Muscle of leg (tissue), 3 donors: ENCODE measurements at regions not wholly inside any gene's neighbourhood (a gene's known extent, or its start where the extent isn't known, plus 50 kb on each side); places are given as distances from the start of the nearest gene placed in this dataset.

Experiments used
- DNase-seq: peaks from one replicate; pipeline ENCODE4 v3.0.0; 2013
- H3K27ac ChIP-seq: one replicate; pipeline ENCODE4 v1.5.1; 2013; ENCODE audit warnings: mild to moderate bottlenecking, low read length, control low read depth
- H3K27me3 ChIP-seq: one replicate; pipeline ENCODE4 v1.6.1; 2013; ENCODE audit warnings: low read length; ENCODE audit not compliant: control insufficient read depth, insufficient read depth
- H3K36me3 ChIP-seq: one replicate; pipeline ENCODE4 v1.6.1; 2013; ENCODE audit warnings: low read length; ENCODE audit not compliant: control insufficient read depth, insufficient read depth
- H3K4me1 ChIP-seq: one replicate; pipeline ENCODE4 v1.6.1; 2013; ENCODE audit warnings: low read length; ENCODE audit not compliant: control insufficient read depth, insufficient read depth
- H3K4me3 ChIP-seq: one replicate; pipeline ENCODE4 v1.5.1; 2013; ENCODE audit warnings: low read length, control low read depth
- H3K9me3 ChIP-seq: replicated peaks from 2 replicates; pipeline ENCODE4 v1.6.1; 2013; ENCODE audit warnings: low read depth, low read length; ENCODE audit not compliant: control insufficient read depth
- WGBS: methylation state at CpG from one replicate; pipeline ENCODE4 v1.1.5; 2013; ENCODE audit warnings: missing lambda C conversion rate; ENCODE audit not compliant: insufficient coverage; 5-methylcytosine and 5-hydroxymethylcytosine counted together

DNA sequence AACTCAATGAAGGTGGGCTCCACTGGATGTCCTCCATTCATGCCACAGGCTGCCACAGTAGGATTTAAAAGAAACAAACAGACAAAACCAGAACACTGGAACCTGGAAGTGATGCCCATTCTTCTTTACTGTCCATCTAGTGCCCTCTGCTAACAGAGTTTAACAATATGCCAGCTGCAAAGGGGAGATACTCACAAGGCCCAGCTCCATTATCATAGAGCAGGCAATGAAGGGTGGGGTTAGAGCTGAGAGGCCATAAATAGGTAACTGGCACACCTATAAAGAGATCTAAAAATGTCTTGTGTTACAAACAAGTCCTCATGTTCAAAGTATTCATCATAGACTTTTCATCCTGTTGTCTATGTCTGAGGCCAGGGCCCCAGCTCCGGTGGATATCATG is 75.6 kb downstream of the SOD2 start:
- H3K9me3 ChIP-seq, result peaks cover 11% of the 10 kb centered on the region
- H3K36me3 ChIP-seq, result no peaks in the 10 kb centered on the region
- 100% methylated on average over 1 of the region's 1 CpG for WGBS
- H3K27ac ChIP-seq, result no peak overlapping the region
- H3K4me1 ChIP-seq, result no peaks in the 10 kb centered on the region
- no peak for DNase-seq
- no peak overlapping the region for H3K4me3 ChIP-seq
- no peaks in the 10 kb centered on the region for H3K27me3 ChIP-seq

DNA sequence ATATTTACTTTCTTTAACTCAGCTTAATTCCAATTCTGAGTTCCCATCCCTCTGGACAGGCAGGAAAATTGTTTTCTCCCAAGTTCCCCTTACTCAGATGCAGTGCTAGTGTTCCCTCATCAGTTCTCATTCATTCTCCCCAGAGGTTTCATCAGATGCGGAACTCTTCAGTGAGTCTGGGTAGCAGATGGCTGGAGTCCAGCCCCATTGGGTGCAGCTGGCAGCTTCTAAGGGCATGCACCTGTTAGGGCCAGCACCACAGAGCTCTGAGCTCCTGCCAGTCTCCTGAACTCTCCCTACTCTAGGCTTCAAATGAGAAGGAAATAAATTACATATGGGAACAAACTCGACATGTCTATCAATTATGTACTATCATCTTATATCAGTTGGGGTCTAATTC is 76.6 kb downstream of the SOD2 start:
- Histone ChIP-seq H3K27me3 (no peaks in the 10 kb centered on the region), H3K4me3 (no peak overlapping the region), H3K36me3 (no peaks in the 10 kb centered on the region), H3K9me3 (peaks cover 11% of the 10 kb centered on the region), H3K4me1 (no peaks in the 10 kb centered on the region), H3K27ac (no peak overlapping the region)
- WGBS, result 20% methylated on average over 1 of the region's 2 CpGs
- no peak for DNase-seq

DNA sequence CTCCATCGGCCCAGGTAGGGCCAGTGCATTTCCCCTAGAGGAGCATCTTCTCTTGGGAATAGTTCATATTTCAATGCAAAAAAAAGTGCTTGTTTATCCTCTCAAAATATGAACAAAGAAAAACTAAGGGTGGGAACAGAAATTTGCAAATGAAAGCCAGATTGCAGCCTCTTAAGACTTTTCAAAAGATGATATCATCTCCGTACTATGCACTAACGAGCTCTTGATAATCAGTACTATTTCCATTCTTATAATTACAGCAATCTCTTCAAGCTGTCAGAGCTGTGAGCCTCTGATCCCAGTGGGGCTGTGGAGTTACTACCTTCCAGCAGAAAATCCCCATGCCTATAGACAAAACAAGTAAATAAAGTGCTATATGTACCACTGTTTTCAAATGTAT is 77.1 kb downstream of the SOD2 start:
- Histone ChIP-seq H3K27me3 (no peaks in the 10 kb centered on the region), H3K4me3 (no peak overlapping the region), H3K4me1 (peaks cover 1% of the 10 kb centered on the region), H3K9me3 (peaks cover 11% of the 10 kb centered on the region), H3K27ac (no peak overlapping the region), H3K36me3 (no peaks in the 10 kb centered on the region)
- peak; percentile 47 for DNase-seq
- WGBS, result no CpG with 5 or more reads among the region's 3 CpGs

DNA sequence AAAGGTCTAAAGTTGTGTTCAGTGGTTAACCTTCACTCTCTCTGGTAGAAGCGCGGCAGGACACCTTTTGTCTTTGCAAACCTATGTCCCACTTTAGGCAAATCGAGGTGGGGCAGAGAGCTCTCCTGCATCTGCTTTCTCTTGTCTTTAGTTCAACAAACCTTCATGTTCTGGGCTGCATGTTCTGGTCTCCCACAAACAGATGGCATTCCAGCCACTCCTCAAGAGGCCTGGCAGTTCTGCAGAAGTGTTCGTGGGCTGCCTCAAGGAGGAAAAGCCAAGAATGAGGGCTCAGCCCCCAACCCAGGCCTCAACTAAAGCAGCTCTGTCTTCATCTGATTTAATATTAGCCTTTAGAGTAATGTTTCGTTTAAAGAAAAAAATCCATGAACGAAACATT is 82.2 kb downstream of the SOD2 start:
- Histone ChIP-seq H3K4me3 (no peak overlapping the region), H3K4me1 (peaks cover 6% of the 10 kb centered on the region), H3K27ac (peak overlapping the region; percentile 69), H3K36me3 (no peaks in the 10 kb centered on the region), H3K27me3 (no peaks in the 10 kb centered on the region), H3K9me3 (peaks cover 4% of the 10 kb centered on the region)
- 98% methylated on average over 3 of the region's 6 CpGs for WGBS
- DNase-seq, result no peak

DNA sequence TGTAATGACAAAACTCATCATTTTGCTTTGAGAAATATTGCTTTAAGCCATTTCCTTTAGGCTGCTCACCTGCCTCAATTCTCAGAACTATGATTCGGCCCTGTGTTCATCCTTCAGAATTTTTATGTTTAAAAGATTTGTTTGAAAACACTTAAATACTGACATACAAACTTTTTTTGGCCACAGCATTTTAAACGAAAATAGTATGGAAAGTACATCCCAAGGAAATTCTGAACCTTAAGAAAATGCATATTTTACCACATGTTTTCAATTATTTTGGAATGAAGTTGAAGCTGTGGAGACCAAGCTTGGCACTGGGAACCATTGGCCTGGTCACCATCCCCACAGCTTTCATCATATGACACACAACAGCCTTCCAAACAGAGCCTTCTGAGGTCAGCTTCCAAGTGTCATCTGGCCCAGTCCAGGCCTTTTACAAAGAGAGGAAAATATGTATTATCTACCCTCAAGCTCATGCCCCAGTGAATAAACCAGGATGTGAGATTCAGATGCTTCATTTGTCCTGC is 83.3 kb downstream of the SOD2 start:
- peak; percentile 95 for DNase-seq
- H3K4me1 ChIP-seq, result peaks cover 6% of the 10 kb centered on the region
- no CpG with 5 or more reads among the region's 2 CpGs for WGBS

DNA sequence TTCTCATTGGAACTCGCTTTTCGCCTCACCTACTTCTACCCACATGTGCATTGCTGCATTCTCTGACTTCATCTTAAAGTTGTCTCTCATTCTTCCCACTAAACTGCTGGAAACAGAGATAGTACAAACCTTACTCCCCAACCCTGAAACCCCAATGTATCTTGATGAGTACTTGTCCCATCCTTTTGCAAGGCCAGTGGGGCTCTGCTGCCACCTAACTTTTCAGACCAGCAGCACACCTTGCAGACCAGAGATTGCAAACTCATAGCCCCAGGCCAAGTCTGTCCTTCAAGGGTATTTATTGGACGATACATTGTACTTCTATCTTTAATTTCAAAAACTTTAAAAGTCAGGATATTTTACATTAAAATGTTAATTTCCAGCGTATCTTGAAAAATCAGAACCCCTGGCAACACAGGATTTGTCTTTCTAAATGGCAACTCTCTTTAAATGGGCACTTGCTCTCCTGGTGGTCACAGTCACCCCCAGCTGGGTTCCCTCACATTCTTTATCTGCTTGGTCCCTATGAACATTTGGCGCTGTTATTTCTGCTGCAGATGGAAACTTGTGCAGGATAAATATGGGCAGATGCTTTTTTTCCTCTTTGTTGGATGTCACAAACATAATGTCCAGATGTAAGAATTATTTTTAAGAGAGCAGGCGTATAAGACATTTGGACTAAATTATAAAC is 83.9 kb downstream of the SOD2 start:
- no peaks in the 10 kb centered on the region for H3K9me3 ChIP-seq
- peak; percentile 81 for DNase-seq
- H3K4me1 ChIP-seq, result peaks cover 6% of the 10 kb centered on the region
- H3K27ac ChIP-seq, result peak overlapping the region; percentile 69
- H3K27me3 ChIP-seq, result no peaks in the 10 kb centered on the region
- H3K4me3 ChIP-seq, result no peak overlapping the region
- WGBS, result 22% methylated on average over 3 of the region's 6 CpGs
- H3K36me3 ChIP-seq, result no peaks in the 10 kb centered on the region

More for the DNA sequence above, 83.3 kb downstream of the SOD2 start:
- no peak overlapping the region for H3K4me3 ChIP-seq
- H3K9me3 ChIP-seq, result no peaks in the 10 kb centered on the region
- no peaks in the 10 kb centered on the region for H3K27me3 ChIP-seq
- H3K36me3 ChIP-seq, result no peaks in the 10 kb centered on the region
- peak overlapping the region; percentile 69 for H3K27ac ChIP-seq

DNA sequence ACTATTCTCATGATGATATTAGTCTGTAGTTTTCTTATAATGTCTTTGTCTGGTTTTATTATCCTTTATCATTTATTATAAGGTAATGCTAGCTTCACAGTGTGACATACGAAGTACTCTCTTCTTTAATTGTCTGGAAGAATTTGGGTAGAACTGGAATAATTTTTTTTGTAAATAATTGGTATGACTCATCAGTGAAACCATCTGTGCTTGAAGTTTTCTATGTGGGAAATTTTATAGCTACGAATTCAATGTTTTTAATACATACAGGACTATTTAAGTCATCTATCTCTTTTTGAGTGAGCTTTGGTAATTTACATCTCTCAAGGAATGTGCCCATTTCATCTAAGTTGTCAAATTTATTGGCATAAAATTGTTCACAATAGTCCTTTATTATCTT is 86.3 kb downstream of the SOD2 start:
- DNase-seq, result no peak
- H3K27me3 ChIP-seq, result no peaks in the 10 kb centered on the region
- WGBS, result no CpG with 5 or more reads among the region's 2 CpGs
- no peaks in the 10 kb centered on the region for H3K36me3 ChIP-seq
- no peaks in the 10 kb centered on the region for H3K9me3 ChIP-seq
- H3K4me1 ChIP-seq, result peaks cover 17% of the 10 kb centered on the region
- H3K27ac ChIP-seq, result no peak overlapping the region
- H3K4me3 ChIP-seq, result no peak overlapping the region

DNA sequence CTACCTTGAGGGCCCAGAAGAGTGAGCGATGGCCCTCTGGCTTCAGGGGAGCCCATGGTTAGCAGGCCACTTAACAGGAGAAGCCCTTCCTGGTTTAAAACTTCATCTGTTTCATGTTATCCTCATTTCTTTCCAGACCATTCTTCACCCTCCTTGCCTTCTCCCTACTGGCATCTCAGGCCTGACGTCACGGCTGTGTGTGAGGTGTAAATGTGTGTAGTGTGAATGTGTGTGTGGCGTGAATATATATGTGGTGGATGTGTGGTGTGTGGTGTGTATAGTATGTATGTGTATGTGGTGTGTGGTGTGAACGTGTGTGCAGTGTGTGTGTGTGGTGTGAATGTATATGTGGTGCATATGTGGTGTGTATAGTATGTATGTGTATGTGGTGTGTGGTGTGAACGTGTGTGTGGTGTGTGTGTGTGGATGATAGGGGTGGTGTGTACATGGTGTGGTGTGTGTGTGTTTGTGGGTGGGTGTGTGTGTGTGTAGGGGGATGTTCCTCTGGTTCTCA is 88.5 kb downstream of the SOD2 start:
- no peaks in the 10 kb centered on the region for H3K9me3 ChIP-seq
- H3K27me3 ChIP-seq, result no peaks in the 10 kb centered on the region
- H3K4me3 ChIP-seq, result no peak overlapping the region
- peaks cover 19% of the 10 kb centered on the region for H3K4me1 ChIP-seq
- H3K27ac ChIP-seq, result no peak overlapping the region
- H3K36me3 ChIP-seq, result no peaks in the 10 kb centered on the region
- WGBS, result 73% methylated on average over 5 of the region's 6 CpGs
- DNase-seq, result no peak

DNA sequence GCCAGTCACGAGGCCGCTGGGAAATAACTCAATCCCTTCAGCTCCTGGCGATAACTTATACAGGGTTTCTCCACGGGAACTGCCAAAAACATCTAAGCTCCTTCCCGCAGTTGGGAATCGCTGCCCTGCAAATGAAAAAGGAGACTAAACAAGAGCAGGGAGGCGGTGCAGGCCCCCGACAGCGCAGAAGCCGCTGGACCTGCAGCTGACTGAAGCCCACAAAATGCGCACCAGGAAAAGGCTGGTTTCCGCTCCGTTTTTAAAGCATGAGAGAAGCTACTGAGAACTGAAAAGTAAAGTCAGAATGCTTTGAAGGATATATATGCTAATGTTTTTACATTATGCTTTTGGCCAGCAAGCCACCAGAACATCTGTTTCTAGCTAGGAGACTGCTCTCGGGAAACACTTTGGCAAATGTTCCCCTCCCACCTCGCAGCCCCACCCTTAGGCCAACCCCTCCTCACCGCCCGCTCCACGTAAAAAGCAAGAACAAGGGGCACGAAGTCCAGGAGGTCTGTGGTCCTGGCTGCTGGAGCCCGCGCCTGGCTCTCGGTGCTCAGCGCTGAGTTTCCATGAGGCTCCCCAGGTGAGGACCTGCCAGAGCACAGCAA is 90.5 kb downstream of the SOD2 start:
- peak; percentile 91 for DNase-seq
- no peaks in the 10 kb centered on the region for H3K27me3 ChIP-seq
- H3K4me1 ChIP-seq, result peaks cover 16% of the 10 kb centered on the region
- peak overlapping the region; percentile 82 for H3K27ac ChIP-seq
- no peak overlapping the region for H3K4me3 ChIP-seq
- H3K9me3 ChIP-seq, result no peaks in the 10 kb centered on the region
- no peaks in the 10 kb centered on the region for H3K36me3 ChIP-seq
- WGBS, result 22% methylated on average over 18 of the region's 23 CpGs

DNA sequence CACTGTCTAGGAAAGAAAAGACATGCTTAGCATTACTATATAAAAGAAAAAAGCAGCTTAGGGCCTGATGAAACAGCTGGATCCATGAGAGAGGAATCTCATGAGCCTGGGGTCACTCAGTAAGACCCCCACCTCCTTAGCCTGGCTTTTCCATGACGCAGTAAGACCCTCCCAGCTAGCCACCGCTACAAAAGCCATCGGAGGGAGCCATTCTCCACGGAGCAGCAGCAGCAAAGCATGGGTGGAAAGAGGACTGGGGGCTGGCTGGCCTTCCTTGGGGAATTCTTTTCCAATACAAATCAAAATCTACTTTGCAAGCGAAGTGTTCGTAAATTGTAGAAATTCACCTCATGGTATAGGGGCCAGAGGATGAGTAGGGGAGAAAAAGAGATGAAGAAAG is 91.8 kb downstream of the SOD2 start:
- no peaks in the 10 kb centered on the region for H3K36me3 ChIP-seq
- H3K27ac ChIP-seq, result no peak overlapping the region
- no peak for DNase-seq
- no CpG with 5 or more reads among the region's 6 CpGs for WGBS
- peaks cover 16% of the 10 kb centered on the region for H3K4me1 ChIP-seq
- no peaks in the 10 kb centered on the region for H3K27me3 ChIP-seq
- no peaks in the 10 kb centered on the region for H3K9me3 ChIP-seq
- H3K4me3 ChIP-seq, result no peak overlapping the region
